GM12878 (cell line): ENCODE measurements at regions not wholly inside any gene's neighbourhood (a gene's known extent, or its start where the extent isn't known, plus 50 kb on each side); places are given as distances from the start of the nearest gene placed in this dataset.

ENCODE experiments used
- ATAC-seq: fragments of 200-7000 bp; cut with Tn5 transposase; 3 replicates; pipeline ENCODE4 v1.9.1; 2020; ENCODE audit warnings: mild to moderate bottlenecking, moderate library complexity
- BruUV-seq: library from RNA; stranded (reverse); fragments of 400-500 nt; replicated peaks from 2 replicates; lab custom pipeline; 2021; lab: Mats Ljungman, UMichigan
- CTCF ChIA-PET: fragments of 300-600 bp; sonication (Branson Sonifier 250); formaldehyde crosslinking; extraction: SDS; loops from one replicate; lab custom pipeline; 2021; ENCODE audit warnings: inconsistent platforms; lab: Yijun Ruan, JAX
- POLR2A ChIA-PET: fragments of 350-600 bp; formaldehyde crosslinking; extraction: SDS; loops from one replicate; lab custom pipeline; 2021; ENCODE audit warnings: inconsistent platforms; lab: Charles Lee
- RAD21 ChIA-PET: fragments of 300-600 bp; sonication (Branson Sonifier 250); formaldehyde crosslinking; loops from one replicate; lab custom pipeline; 2023; ENCODE audit warnings: antibody characterized with exemption; ENCODE audit not compliant: unreplicated experiment; lab: Charles Lee
- SMC1A ChIA-PET: fragments of 300-600 bp; sonication (Branson Sonifier 250); formaldehyde crosslinking; loops from one replicate; lab custom pipeline; 2023; ENCODE audit not compliant: unreplicated experiment, uncharacterized antibody; lab: Charles Lee
- DNase-seq: peaks from one replicate; pipeline ENCODE4 v3.0.0-alpha.2; 2011; ENCODE audit warnings: low read depth, low spot score
- FAIRE-seq: peaks from 3 replicates; lab custom pipeline; 2011; peaks lifted over from hg19 to GRCh38; lab: Jason Lieb, UNC
- H2AFZ ChIP-seq: 2 replicates; pipeline ENCODE4 v1.6.0; 2011; ENCODE audit warnings: low read depth, low read length, control low read depth; ENCODE audit not compliant: control insufficient read depth
- H3K27ac ChIP-seq: 2 replicates; pipeline ENCODE4 v1.5.1; 2011; ENCODE audit warnings: control low read depth; ENCODE audit not compliant: control insufficient read depth, insufficient read depth
- H3K27me3 ChIP-seq, 2 experiments: replicated peaks in 1 of 2; 2 replicates each; pipeline versions ENCODE4 v1.6.0 to v1.6.1; 2011; ENCODE audit warnings: low read length in 1 of 2; ENCODE audit not compliant: control insufficient read depth in 2 of 2, insufficient read depth in 2 of 2
- H3K36me3 ChIP-seq, 2 experiments: 2 replicates each; pipeline ENCODE4 v1.5.1; 2011; ENCODE audit warnings: low read length in 1 of 2; ENCODE audit not compliant: control insufficient read depth in 2 of 2, insufficient read depth in 2 of 2
- H3K4me1 ChIP-seq: 2 replicates; pipeline ENCODE4 v1.6.1; 2011; ENCODE audit warnings: mild to moderate bottlenecking, low read length, moderate library complexity, mixed read lengths; ENCODE audit not compliant: control insufficient read depth, insufficient read depth
- H3K4me2 ChIP-seq: 2 replicates; pipeline ENCODE4 v1.6.0; 2011; ENCODE audit warnings: control low read depth; ENCODE audit not compliant: control insufficient read depth, insufficient read depth
- H3K4me3 ChIP-seq: fragments of 200-600 bp; sonication (generic); 2 replicates; pipeline ENCODE4 v1.5.1; 2016
- H3K79me2 ChIP-seq: 2 replicates; pipeline ENCODE4 v1.6.0; 2011; ENCODE audit warnings: low read length; ENCODE audit not compliant: control insufficient read depth, insufficient read depth
- H3K9ac ChIP-seq: 2 replicates; pipeline ENCODE4 v1.8.0; 2011; ENCODE audit warnings: low read length, control low read depth, mixed read lengths; ENCODE audit not compliant: control insufficient read depth, insufficient read depth
- H3K9me3 ChIP-seq: replicated peaks from 3 replicates; pipeline ENCODE4 v1.5.1; 2011; ENCODE audit warnings: mild to moderate bottlenecking, low read length; ENCODE audit not compliant: control insufficient read depth, insufficient read depth
- H4K20me1 ChIP-seq: 2 replicates; pipeline ENCODE4 v1.6.0; 2011; ENCODE audit not compliant: control insufficient read depth, insufficient read depth
- CEBPB ChIP-seq, 2 experiments: fragments of 150-350 bp in 1 of 2; IDR thresholded peaks; 2 replicates each; pipeline ENCODE4 v1.6.1; 2012 to 2014; ENCODE audit warnings: low read depth in 2 of 2, low read length in 2 of 2, borderline replicate concordance in 1 of 2, inconsistent platforms in 1 of 2
- CHD4 ChIP-seq: fragments of 200-600 bp; sonication (generic); IDR thresholded peaks from 2 replicates; pipeline ENCODE4 v1.6.1; 2016; ENCODE audit warnings: mild to moderate bottlenecking
- EGR1 ChIP-seq, 2 experiments: IDR thresholded peaks; 1 replicate in 1 of 2; 2 replicates in 1 of 2; pipeline ENCODE4 v1.6.1; 2011 to 2012; ENCODE audit warnings: low read depth in 2 of 2, low read length in 2 of 2, borderline replicate concordance in 1 of 2, mild to moderate bottlenecking in 1 of 2, moderate library complexity in 1 of 2
- EZH2 ChIP-seq: IDR thresholded peaks from 2 replicates; pipeline ENCODE4 v1.6.1; 2012; ENCODE audit warnings: low read depth, mild to moderate bottlenecking, control low read depth, inconsistent platforms, low read length, borderline replicate concordance; ENCODE audit not compliant: control insufficient read depth
- HDAC6 ChIP-seq: fragments of 200-600 bp; sonication (generic); IDR thresholded peaks from one replicate; pipeline ENCODE4 v1.8.0; 2017; ENCODE audit warnings: antibody characterized with exemption; ENCODE audit not compliant: unreplicated experiment
- IKZF1 ChIP-seq: fragments of 450-650 bp; conservative IDR thresholded peaks from 2 replicates; pipeline ENCODE4 v1.6.1; 2017; ENCODE audit warnings: antibody characterized with exemption, mild to moderate bottlenecking
- NFXL1 ChIP-seq: fragments of 450-650 bp; IDR thresholded peaks from 2 replicates; pipeline ENCODE4 v1.6.1; 2017; ENCODE audit warnings: antibody characterized with exemption, mild to moderate bottlenecking, borderline replicate concordance
- PBX3 ChIP-seq: IDR thresholded peaks from 2 replicates; pipeline ENCODE4 v1.6.1; 2011; ENCODE audit warnings: mild to moderate bottlenecking, low read depth, low read length, moderate library complexity; ENCODE audit not compliant: insufficient replicate concordance
- REST ChIP-seq: IDR thresholded peaks from 2 replicates; pipeline ENCODE4 v1.6.1; 2012; ENCODE audit warnings: mild to moderate bottlenecking, low read depth, low read length
- SKIL ChIP-seq: fragments of 450-650 bp; IDR thresholded peaks from 2 replicates; pipeline ENCODE4 v1.6.1; 2017; ENCODE audit warnings: mild to moderate bottlenecking, low read depth, inconsistent platforms; ENCODE audit not compliant: poor library complexity, severe bottlenecking
- SREBF2 ChIP-seq: IDR thresholded peaks from 2 replicates; pipeline ENCODE4 v1.6.1; 2012; ENCODE audit warnings: mild to moderate bottlenecking, low read length
- WGBS: methylation state at CpG from one replicate; pipeline ENCODE4 v1.1.6; 2016; ENCODE audit warnings: low lambda C conversion rate; ENCODE audit not compliant: insufficient replicate concordance, insufficient coverage; ENCODE audit errors: missing lambda C conversion rate; 5-methylcytosine and 5-hydroxymethylcytosine counted together
- in situ Hi-C: fragments of 300-500 bp; cut with MboI; formaldehyde crosslinking; loops from 9 replicates; pipeline ENCODE4 v1.14.3; 2018; ENCODE audit warnings: mixed read lengths
- intact Hi-C: fragments of 100-400 bp; cut with micrococcal nuclease; formaldehyde crosslinking; loops from one replicate; pipeline ENCODE4 v1.14.2; 2022; ENCODE audit not compliant: unreplicated experiment
- TF ChIP-seq, protein P1 (sequence below): fragments of 450-650 bp; IDR thresholded peaks from 2 replicates; pipeline ENCODE4 v1.6.1; 2014; ENCODE audit warnings: mild to moderate bottlenecking

- TF ChIP-seq EGR1 (IDR thresholded peaks at IDR 0.05; ENCODE audit: borderline replicate concordance in 1 of 2, low read depth in 2 of 2, low read length in 2 of 2) (no peak), EZH2 (no peak), SKIL (no peak), SREBF2 (no peak), CEBPB (IDR thresholded peaks at IDR 0.05; ENCODE audit: borderline replicate concordance in 1 of 2, low read depth in 2 of 2, low read length in 2 of 2) (no peak)
- TF ChIP-seq, protein P1, sequence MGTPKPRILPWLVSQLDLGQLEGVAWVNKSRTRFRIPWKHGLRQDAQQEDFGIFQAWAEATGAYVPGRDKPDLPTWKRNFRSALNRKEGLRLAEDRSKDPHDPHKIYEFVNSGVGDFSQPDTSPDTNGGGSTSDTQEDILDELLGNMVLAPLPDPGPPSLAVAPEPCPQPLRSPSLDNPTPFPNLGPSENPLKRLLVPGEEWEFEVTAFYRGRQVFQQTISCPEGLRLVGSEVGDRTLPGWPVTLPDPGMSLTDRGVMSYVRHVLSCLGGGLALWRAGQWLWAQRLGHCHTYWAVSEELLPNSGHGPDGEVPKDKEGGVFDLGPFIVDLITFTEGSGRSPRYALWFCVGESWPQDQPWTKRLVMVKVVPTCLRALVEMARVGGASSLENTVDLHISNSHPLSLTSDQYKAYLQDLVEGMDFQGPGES, result no peak
- TF ChIP-seq, all 136 proteins: peak for 0
Measured at GRCh38 chr13:90833951-90834350, 513.5 kb upstream of the MIR17HG start (continued).

GRCh38 chr13:90834700-90835099, 512.8 kb upstream of the MIR17HG start:
- intact Hi-C loops, result no loop called here
- Histone ChIP-seq H3K36me3 (no peaks in the 10 kb centered on the region), H4K20me1 (no peaks in the 10 kb centered on the region), H3K27me3 (no peaks in the 10 kb centered on the region), H3K4me2 (no peak overlapping the region), H3K9me3 (no peaks in the 10 kb centered on the region), H3K4me3 (no peak overlapping the region), H3K9ac (no peak overlapping the region), H3K27ac (no peak overlapping the region), H2AFZ (no peak overlapping the region), H3K79me2 (no peaks in the 10 kb centered on the region), H3K4me1 (no peaks in the 10 kb centered on the region)
- no TSS peak for BruUV-seq
- FAIRE-seq, result no peak
- ChIA-PET POLR2A (no interaction called here), CTCF (interaction anchor here (1.1 kb wide), 1 partner anchor 32 kb away, joined by 5 read pairs; no protein-coding TSS in a partner anchor), RAD21 (interaction anchor here (0.6 kb wide), 1 partner anchor 96 kb away, joined by 3 read pairs; no protein-coding TSS in a partner anchor), SMC1A (no interaction called here)
- no peak for DNase-seq
- in situ Hi-C loops, result no loop called here
- WGBS, result 51% methylated on average over 5 of the region's 5 CpGs
- no peak for ATAC-seq
- TF ChIP-seq PBX3 (no peak), IKZF1 (no peak), NFXL1 (no peak), REST (no peak), HDAC6 (no peak), CHD4 (no peak)
- TF ChIP-seq, protein P1, result no peak
